SJCRH30 (cell line): ENCODE measurements at regions not wholly inside any gene's neighbourhood (a gene's known extent, or its start where the extent isn't known, plus 50 kb on each side); places are given as distances from the start of the nearest gene placed in this dataset.
"Not testable (repeated sequence)": the region's sequence is repeated elsewhere in the genome, so short reads cannot be mapped to it uniquely, and the experiment has no call there.

ENCODE experiments used
- DNase-seq, 2 experiments: peaks; one replicate each; pipeline ENCODE4 v3.0.0-alpha.2; 2015 to 2020
- H3K27ac ChIP-seq: fragments of 250-450 bp; sonication (Bioruptor Pico); 2 replicates; pipeline ENCODE4 v1.5.1; 2020; ENCODE audit warnings: mild to moderate bottlenecking, moderate library complexity
- H3K27me3 ChIP-seq: fragments of 250-450 bp; sonication (Bioruptor Pico); 2 replicates; pipeline ENCODE4 v1.5.1; 2020; ENCODE audit warnings: mild to moderate bottlenecking, moderate library complexity
- H3K36me3 ChIP-seq: fragments of 250-450 bp; sonication (Bioruptor Pico); 2 replicates; pipeline ENCODE4 v1.5.1; 2020; ENCODE audit warnings: mild to moderate bottlenecking, moderate library complexity
- H3K4me1 ChIP-seq: fragments of 250-450 bp; sonication (Bioruptor Pico); 2 replicates; pipeline ENCODE4 v1.5.1; 2020; ENCODE audit warnings: mild to moderate bottlenecking, moderate library complexity
- H3K4me3 ChIP-seq: fragments of 250-450 bp; sonication (Bioruptor Pico); 2 replicates; pipeline ENCODE4 v1.5.1; 2020; ENCODE audit warnings: mild to moderate bottlenecking, moderate library complexity
- H3K9me3 ChIP-seq: fragments of 250-450 bp; sonication (Bioruptor Pico); replicated peaks from 2 replicates; pipeline ENCODE4 v1.5.1; 2020; ENCODE audit warnings: mild to moderate bottlenecking, moderate library complexity

DNA sequence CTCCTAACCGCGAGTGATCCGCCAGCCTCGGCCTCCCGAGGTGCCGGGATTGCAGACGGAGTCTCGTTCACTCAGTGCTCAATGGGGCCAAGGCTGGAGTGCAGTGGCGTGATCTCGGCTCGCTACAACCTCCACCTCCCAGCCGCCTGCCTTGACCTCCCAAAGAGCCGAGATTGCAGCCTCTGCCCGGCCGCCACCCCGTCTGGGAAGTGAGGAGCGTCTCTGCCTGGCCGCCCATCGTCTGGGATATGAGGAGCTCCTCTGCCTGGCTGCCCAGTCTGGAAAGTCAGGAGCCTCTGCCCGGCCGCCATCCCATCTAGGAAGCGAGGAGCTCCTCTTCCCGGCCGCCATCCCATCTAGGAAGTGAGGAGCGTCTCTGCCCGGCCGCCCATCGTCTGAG, 58.8 kb upstream of the ANKRD30BL start:
- H3K4me3 ChIP-seq, H3K9me3 ChIP-seq, H3K27ac ChIP-seq, H3K36me3 ChIP-seq, H3K4me1 ChIP-seq, DNase-seq, H3K27me3 ChIP-seq: not testable (repeated sequence)

DNA sequence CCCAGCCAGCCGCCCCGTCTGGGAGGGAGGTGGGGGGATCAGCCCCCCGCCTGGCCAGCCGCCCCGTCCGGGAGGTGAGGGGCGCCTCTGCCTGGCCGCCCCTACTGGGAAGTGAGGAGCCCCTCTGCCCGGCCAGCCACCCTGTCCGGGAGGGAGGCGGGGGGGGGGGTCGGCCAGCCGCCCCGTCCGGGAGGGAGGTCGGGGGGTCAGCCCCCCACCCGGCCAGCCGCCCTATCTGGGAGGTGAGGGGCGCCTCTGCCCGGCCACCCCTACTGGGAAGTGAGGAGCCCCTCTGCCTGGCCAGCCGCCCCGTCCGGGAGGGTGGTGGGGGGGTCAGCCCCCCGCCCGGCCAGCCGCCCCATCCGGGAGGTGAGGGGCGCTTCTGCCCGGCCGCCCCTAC, 60.1 kb upstream of the ANKRD30BL start:
- H3K4me1 ChIP-seq, H3K4me3 ChIP-seq, H3K36me3 ChIP-seq, H3K27ac ChIP-seq, H3K27me3 ChIP-seq, DNase-seq, H3K9me3 ChIP-seq: not testable (repeated sequence)

DNA sequence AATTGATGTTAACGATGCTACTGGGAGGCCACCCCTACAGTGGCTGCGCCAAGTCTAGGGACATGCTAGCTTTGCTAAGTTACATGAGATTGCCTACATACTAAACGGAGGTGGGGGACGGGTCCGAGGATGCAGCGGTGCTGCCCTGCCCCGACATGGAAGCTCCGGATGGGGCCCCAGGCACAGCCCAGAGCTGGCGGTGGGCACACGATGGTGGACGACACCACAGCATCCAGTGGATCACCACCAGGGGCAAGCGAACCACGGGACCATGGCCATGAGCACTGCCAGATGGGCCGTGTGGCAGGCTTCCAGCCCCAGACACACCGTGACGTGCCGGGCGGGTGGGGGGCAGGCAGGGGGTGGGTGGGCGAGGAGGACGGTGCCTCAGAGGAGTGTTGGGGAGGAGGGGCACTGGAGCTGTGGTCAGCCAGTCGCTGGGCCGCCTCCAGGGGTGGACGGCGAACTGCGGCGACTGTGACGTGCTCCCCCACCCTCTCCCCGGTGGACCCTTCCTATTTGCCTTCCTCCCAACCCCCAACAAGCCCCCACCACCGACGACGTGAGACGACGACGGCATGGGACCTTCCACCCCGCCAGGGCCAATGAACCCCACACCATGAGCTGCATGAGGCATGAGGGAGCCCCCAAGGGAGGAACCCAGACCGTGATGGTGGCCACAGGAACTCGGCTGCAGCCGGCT, 90.6 kb upstream of the ANKRD30BL start:
- no peak overlapping the region for H3K4me3 ChIP-seq
- H3K27me3 ChIP-seq = no peaks in the 10 kb centered on the region
- no peaks in the 10 kb centered on the region for H3K9me3 ChIP-seq
- H3K36me3 ChIP-seq = no peaks in the 10 kb centered on the region
- H3K27ac ChIP-seq = no peak overlapping the region
- no peak for DNase-seq
- H3K4me1 ChIP-seq = no peaks in the 10 kb centered on the region

DNA sequence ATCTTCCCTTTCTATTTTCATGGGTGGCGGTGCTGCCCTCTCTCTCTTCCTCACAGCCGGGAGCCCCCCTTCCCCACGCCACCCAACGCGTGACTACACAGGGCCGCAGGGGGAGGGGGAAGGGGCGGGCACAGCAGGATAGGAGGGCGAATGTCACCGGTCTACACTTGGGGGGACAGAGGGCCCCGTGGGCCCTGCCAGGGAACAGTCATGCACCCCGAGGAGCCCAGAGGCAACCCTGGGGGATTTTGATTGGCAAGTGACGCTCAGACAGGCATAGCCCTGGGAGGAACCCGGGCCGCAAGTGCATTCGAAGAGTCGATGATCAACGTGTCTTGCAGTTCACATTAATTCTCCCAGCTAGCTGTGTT, 91.1 kb upstream of the ANKRD30BL start:
- no peaks in the 10 kb centered on the region for H3K36me3 ChIP-seq
- no peaks in the 10 kb centered on the region for H3K4me1 ChIP-seq
- H3K27ac ChIP-seq = no peak overlapping the region
- H3K27me3 ChIP-seq = no peaks in the 10 kb centered on the region
- H3K9me3 ChIP-seq = no peaks in the 10 kb centered on the region
- no peak overlapping the region for H3K4me3 ChIP-seq
- DNase-seq = no peak

DNA sequence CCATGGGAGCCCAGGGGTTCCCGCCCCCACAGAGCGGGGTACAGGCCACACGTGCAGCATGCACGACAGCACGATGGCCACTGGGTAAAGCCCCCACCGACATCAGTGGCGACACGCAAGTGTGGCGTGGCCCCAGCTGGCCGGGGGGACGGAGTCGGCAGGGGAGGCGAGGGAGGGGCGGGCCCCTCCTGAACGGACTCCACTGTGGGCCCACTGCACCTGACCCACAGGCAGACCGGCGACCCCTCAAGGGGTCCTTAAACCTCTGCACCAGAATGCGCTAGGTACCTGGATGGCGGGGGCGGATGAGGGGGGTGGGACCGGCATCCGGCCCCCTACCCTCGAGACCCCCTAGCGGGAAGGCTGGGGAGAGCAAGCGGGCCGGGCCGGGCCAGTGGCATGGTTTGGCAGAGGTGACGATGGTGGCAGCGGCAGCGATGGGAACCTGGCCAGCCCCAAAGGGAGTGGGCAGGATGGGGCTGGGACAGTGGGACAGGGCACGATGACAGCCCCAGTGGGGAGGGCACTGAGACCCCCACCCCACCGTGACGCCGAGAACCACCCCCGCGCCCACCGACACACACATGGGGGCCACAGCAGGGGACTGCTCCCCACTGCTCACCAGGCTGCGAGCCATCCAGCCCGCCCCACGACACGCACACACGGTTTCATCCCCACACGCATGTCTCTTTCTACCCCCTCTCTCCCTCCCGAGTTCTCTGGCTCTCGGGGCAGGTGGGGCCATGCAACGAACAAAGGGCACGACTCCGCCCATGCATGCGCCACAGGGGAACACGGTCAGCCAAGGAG, 91.9 kb upstream of the ANKRD30BL start:
- no peak for DNase-seq
- Histone ChIP-seq H3K36me3 (no peaks in the 10 kb centered on the region), H3K9me3 (no peaks in the 10 kb centered on the region), H3K4me3 (no peak overlapping the region), H3K4me1 (no peaks in the 10 kb centered on the region), H3K27ac (no peak overlapping the region), H3K27me3 (no peaks in the 10 kb centered on the region)

DNA sequence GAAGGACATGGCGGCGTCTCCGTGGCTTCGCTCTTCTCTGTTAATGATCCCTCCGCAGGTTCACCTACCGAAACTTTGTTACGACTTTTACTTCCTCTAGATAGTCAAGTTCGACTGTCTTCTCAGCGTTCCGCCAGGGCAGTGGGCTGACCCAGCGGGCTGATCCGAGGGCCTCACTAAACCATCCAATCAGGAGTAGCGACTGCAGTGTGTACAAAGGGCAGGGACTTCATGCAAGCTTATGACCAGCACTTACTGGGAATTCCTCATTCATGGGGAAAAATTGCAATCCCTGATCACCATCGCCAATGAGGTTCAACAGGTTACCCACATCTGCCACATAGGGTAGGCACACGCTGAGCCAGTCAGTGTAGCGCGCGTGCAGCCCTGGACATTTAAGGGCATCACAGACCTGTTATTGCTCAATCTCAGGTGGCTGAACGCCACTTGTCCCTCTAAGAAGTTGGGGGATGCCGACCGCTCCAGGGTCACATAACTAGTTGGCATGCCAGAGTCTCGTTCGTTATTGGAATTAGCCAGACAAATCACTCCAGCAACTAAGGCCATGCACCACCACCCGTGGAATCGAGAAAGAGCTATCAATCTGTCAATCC, 92.7 kb upstream of the ANKRD30BL start:
- not testable (repeated sequence) for H3K27me3 ChIP-seq, H3K27ac ChIP-seq, H3K4me1 ChIP-seq, H3K36me3 ChIP-seq, H3K9me3 ChIP-seq, H3K4me3 ChIP-seq, DNase-seq

DNA sequence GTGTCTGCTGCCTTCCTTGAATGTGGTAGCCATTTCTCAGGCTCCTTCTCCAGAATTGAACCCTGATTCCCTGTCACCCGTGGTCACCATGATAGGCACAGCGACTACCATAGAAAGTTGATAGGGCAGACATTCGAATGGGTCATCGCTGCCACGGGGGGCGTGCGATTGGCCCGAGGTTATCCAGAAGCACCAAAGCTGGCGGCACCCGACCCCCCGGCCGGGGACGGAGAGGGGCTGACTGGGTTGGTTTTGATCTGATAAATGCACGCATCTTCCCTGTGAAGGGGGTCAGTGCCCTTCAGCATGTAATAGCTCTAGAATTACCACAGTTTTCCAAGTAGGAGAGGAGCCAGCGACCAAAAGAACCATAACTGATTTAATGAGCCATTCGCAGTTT, 94.0 kb upstream of the ANKRD30BL start:
- DNase-seq = no peak
- Histone ChIP-seq H3K36me3 (no peaks in the 10 kb centered on the region), H3K4me3 (no peak overlapping the region), H3K27ac (no peak overlapping the region), H3K4me1 (no peaks in the 10 kb centered on the region), H3K9me3 (no peaks in the 10 kb centered on the region), H3K27me3 (no peaks in the 10 kb centered on the region)

DNA sequence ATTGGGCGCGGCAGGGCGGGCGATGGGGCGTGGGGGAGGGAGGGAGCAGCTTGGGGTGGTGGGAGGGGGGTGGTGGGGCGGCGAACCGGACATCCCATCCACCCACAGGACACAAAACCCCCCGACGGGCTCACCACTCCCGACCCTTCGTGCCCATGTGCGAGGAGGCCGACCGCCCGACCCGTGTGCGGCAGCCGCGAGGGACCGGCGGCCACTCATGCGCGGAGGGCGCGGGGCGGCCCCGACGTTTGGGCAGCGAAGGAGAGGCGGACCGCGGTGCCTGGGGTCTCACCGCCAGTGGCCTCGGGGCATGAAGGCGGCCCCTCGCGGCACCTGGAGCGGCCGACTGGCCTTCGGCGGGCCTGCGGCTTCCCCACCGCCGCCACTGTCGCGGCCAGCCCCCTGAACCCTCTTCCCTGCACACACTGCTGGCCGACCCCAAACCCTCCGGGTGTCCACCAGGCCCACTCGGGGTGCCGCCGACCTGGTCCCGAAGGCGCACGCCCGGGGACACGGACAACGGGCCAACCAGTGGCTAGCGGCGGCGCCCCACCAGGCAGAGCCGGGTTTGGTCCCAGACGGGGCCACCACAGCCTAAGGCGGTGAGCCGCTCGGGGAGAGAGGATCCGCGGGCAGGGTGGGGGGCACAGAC, 94.6 kb upstream of the ANKRD30BL start:
- Histone ChIP-seq H3K27me3 (no peaks in the 10 kb centered on the region), H3K4me1 (no peaks in the 10 kb centered on the region), H3K4me3 (no peak overlapping the region), H3K27ac (no peak overlapping the region), H3K9me3 (no peaks in the 10 kb centered on the region), H3K36me3 (no peaks in the 10 kb centered on the region)
- DNase-seq = no peak

DNA sequence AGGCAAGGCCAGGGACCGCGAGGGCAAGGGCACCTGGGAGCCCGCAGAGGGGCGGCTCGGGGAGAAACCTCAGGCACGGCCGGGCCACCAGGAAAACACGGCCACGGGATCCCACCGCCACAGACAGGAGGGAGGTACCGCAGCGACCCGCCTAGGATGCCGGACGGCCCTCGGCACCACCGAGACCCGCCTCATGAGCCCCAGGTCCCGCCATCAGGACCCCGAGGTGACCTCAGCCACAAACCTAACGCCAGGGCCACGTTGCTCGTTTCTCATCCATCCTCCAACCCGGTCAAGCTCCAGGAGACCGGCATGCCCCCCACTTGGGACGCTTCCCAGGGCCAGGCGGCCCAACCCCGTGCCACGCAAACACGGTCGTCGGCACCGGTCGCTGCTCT, 95.2 kb upstream of the ANKRD30BL start:
- not testable (repeated sequence) for H3K4me3 ChIP-seq, H3K4me1 ChIP-seq, DNase-seq, H3K27me3 ChIP-seq, H3K36me3 ChIP-seq, H3K9me3 ChIP-seq, H3K27ac ChIP-seq

DNA sequence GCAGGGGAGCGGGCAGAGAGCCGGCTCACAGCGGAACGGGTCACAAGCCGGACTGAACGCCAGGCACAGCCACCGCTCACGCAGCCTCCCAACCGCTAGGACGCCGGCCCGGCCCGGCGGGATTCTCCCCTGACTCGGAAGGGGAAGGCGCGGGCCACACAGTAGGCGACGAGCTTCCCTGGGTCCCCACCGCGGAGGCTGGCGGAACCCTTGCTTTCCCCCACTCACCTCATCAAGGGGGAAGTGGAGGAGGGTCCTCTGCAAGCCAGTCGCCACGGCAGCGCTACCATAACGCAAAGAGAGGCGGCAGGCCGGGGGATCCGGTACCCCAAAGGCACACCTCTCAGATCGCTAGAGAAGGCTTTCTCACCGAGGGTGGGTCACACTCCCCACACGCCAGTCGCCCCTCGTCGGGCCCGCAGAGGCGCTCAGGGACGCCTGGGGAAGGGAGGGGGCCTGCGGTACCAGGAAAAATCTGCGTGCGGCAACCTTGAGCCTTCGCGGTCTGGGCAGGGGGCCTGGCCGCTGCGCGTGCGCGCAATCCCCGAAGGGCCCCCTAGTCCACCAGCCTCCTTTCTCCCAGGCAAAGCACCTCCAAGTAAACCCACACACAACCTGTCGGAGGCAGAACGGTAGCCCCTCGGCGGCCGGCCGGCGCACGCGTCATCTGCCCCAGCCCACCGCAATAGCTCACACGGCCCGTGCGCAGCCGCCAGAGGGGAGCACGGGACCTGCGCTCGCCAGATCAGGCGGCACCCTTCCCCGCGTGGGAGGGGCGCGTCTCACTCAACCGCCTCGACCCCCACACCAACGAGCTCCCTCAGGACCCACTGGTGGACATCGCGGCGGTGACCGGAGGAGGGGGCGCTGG, 95.8 kb upstream of the ANKRD30BL start:
- not testable (repeated sequence) for H3K27ac ChIP-seq, H3K4me3 ChIP-seq, H3K36me3 ChIP-seq, H3K4me1 ChIP-seq, H3K27me3 ChIP-seq, DNase-seq, H3K9me3 ChIP-seq

DNA sequence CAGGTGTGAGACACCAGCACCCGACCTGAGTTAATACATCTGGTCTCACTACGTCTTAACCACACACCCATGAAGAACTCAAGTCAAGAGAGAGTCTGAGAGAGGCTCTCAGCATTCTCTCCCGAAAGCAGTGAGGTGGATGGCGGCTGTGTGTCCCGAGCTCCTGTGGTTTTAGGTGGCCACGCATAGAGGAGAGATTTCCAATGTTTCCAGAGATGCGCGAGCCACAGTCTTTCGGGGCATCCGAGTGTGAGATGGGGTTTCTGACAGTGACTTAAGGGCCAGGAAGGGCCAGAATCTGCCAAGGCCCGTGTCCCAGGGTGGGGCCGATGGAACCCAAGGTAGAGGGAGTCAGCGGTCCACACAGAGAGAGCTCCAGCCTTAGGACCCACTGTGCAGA, 97.5 kb upstream of the ANKRD30BL start:
- H3K9me3 ChIP-seq, H3K27ac ChIP-seq, DNase-seq, H3K27me3 ChIP-seq, H3K4me3 ChIP-seq, H3K36me3 ChIP-seq, H3K4me1 ChIP-seq: not testable (repeated sequence)

DNA sequence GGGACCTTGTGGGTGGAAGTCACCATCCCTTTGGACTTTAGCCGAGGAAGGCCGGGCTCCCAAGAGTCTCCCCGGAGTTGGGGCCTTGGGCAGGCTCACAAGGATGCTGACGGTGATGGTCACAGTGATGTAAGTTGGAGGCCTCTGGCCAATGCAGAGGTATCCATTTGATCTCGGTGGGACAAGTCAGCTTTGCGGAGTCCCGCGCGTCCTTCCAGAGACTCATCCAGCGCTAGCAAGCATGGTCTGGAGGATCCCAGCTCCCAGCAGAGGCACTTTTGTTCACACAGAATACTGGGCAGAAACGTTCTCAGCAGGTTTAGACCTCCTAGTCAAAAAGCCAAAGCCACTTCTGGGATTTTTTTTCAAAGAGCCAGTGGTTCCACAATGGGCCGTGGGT, 103.8 kb upstream of the ANKRD30BL start:
- not testable (repeated sequence) for H3K27ac ChIP-seq, H3K27me3 ChIP-seq, H3K4me3 ChIP-seq, H3K4me1 ChIP-seq, DNase-seq, H3K36me3 ChIP-seq, H3K9me3 ChIP-seq

DNA sequence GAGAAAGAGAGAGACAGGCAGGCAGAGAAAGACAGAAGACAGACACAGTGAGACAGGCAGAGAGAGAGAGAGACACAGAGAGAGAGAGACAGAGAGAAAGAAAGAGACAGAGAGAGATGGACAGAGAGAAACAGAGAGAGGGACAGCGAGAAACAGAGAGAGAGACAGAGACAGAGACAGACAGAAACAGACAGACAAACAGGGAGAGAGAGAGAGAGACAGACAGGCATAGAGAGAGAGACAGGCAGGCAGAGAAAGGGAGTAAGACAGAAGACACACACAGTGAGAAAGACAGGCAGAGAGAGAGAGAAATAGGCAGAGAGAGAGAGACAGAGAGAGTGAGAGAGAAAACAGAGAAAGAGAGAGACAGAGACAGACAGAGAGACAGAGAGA, 105.3 kb upstream of the ANKRD30BL start:
- Histone ChIP-seq H3K4me1 (no peaks in the 10 kb centered on the region), H3K27me3 (no peaks in the 10 kb centered on the region), H3K36me3 (no peaks in the 10 kb centered on the region), H3K4me3 (no peak overlapping the region), H3K27ac (no peak overlapping the region), H3K9me3 (no peaks in the 10 kb centered on the region)
- DNase-seq = no peak

DNA sequence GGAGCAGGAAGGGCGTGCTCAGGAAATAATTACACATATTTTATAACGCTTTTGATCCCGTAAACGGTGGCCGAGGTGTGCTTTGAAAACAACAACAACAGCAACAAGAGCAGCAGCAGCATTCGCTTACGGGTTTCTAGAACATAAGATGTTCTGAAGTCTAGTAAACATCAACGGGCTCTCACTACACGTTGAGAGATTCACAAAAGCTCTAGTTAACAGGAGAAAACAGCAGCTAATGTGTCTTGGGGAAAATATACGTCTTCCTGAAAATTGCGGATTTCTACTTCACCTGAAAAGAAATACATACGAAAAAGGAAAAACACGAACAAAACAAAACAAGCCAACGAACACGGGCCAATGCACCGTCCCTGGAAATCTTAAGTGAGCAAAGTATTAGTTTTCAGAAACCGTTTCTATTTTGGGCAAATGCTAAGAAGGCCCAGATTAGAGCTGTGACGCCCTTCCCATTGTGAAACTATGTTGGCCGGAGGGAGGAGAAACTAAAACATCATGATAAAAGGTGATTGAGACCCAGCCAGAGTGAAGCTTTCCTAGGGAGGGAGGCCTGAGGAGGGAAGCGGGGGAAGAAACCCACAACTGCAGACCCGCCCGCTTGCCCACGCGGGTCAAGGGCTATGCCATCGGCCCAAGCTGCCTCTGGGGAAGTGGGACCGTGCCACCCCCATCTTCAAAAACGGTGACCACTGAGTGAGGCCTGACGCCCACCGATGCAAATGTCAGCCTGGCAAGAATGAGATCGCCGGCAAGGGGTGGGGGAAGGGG, 105.9 kb upstream of the ANKRD30BL start:
- H3K27me3 ChIP-seq, H3K9me3 ChIP-seq, H3K27ac ChIP-seq, H3K4me3 ChIP-seq, DNase-seq, H3K4me1 ChIP-seq, H3K36me3 ChIP-seq: not testable (repeated sequence)
